PC-3 (cell line): ENCODE measurements at regions not wholly inside any gene's neighbourhood (a gene's known extent, or its start where the extent isn't known, plus 50 kb on each side); places are given as distances from the start of the nearest gene placed in this dataset.

ENCODE experiments used
- CTCF ChIP-seq: fragments of 300-600 bp; sonication (generic); conservative IDR thresholded peaks from 2 replicates; pipeline ENCODE4 v1.5.1; 2017; ENCODE audit warnings: antibody characterized with exemption, low read depth, mild to moderate bottlenecking, low read length
- EZH2phosphoT487 ChIP-seq: fragments of 300-600 bp; sonication (generic); IDR thresholded peaks from 2 replicates; pipeline ENCODE4 v1.6.1; 2018; ENCODE audit warnings: mild to moderate bottlenecking, antibody characterized with exemption, low read length, borderline replicate concordance

- TF ChIP-seq CTCF: no peak
- no peak for TF ChIP-seq EZH2phosphoT487
Observed at GRCh38 chr6:3529721-3530120, 72.9 kb upstream of the SLC22A23 start.
